GM12864 (cell line): ENCODE measurements at regions not wholly inside any gene's neighbourhood (a gene's known extent, or its start where the extent isn't known, plus 50 kb on each side); places are given as distances from the start of the nearest gene placed in this dataset.
"Not testable (repeated sequence)": the region's sequence is repeated elsewhere in the genome, so short reads cannot be mapped to it uniquely, and the experiment has no call there.

ENCODE experiments used
- DNase-seq: peaks from one replicate; pipeline ENCODE4 v3.0.0-alpha.2; 2011; ENCODE audit warnings: low read depth
- H3K4me3 ChIP-seq: 2 replicates; pipeline ENCODE4 v1.5.1; 2011; ENCODE audit warnings: mild to moderate bottlenecking, low read depth, low read length, control low read depth
- CTCF ChIP-seq: IDR thresholded peaks from 2 replicates; pipeline ENCODE4 v1.5.1; 2011; ENCODE audit warnings: low read depth, mild to moderate bottlenecking, moderate library complexity, low read length, control low read depth, inconsistent platforms; ENCODE audit errors: missing control alignments

GRCh38 chr6:144633886-144634285, 348.8 kb downstream of the UTRN start:
- no peak for DNase-seq
- TF ChIP-seq CTCF = no peak
- no peak overlapping the region for H3K4me3 ChIP-seq

- TF ChIP-seq CTCF = no peak
- H3K4me3 ChIP-seq = no peak overlapping the region
- DNase-seq = no peak
Observed at GRCh38 chr6:144634371-144634770, 349.2 kb downstream of the UTRN start.

GRCh38 chr6:144635051-144635450, 349.9 kb downstream of the UTRN start:
- TF ChIP-seq CTCF = no peak
- no peak overlapping the region for H3K4me3 ChIP-seq
- no peak for DNase-seq

- not testable (repeated sequence) for H3K4me3 ChIP-seq, DNase-seq
Observed at GRCh38 chr6:144636025-144636424, 350.9 kb downstream of the UTRN start.

GRCh38 chr6:144637541-144637940, 352.4 kb downstream of the UTRN start:
- no peak for TF ChIP-seq CTCF
- DNase-seq = no peak
- H3K4me3 ChIP-seq = no peak overlapping the region

GRCh38 chr6:144639654-144640053, 354.5 kb downstream of the UTRN start:
- DNase-seq = no peak
- no peak overlapping the region for H3K4me3 ChIP-seq
- no peak for TF ChIP-seq CTCF

GRCh38 chr6:144641286-144641685, 356.2 kb downstream of the UTRN start:
- no peak for TF ChIP-seq CTCF
- DNase-seq = no peak
- no peak overlapping the region for H3K4me3 ChIP-seq

- no peak overlapping the region for H3K4me3 ChIP-seq
- no peak for TF ChIP-seq CTCF
- no peak for DNase-seq
Observed at GRCh38 chr6:144644776-144645175, 359.6 kb downstream of the UTRN start.
